Epithelial cell of esophagus (primary cell): ENCODE measurements at regions not wholly inside any gene's neighbourhood (a gene's known extent, or its start where the extent isn't known, plus 50 kb on each side); places are given as distances from the start of the nearest gene placed in this dataset.
A peak's percentile ranks its signal among the peaks of the same experiment; 100 is the strongest.

Experiments
- DNase-seq: peaks from one replicate; pipeline ENCODE4 v3.0.0; 2010; ENCODE audit warnings: low read depth
- H3K4me3 ChIP-seq: 2 replicates; pipeline ENCODE4 v1.5.1; 2011; ENCODE audit warnings: mild to moderate bottlenecking, low read length, control low read depth
- TF ChIP-seq, protein P1 (sequence below): IDR thresholded peaks from 2 replicates; pipeline ENCODE4 v1.5.1; 2011; ENCODE audit warnings: low read depth, mild to moderate bottlenecking, low read length, control low read depth, inconsistent platforms; ENCODE audit not compliant: insufficient read depth; ENCODE audit errors: missing control alignments

DNA sequence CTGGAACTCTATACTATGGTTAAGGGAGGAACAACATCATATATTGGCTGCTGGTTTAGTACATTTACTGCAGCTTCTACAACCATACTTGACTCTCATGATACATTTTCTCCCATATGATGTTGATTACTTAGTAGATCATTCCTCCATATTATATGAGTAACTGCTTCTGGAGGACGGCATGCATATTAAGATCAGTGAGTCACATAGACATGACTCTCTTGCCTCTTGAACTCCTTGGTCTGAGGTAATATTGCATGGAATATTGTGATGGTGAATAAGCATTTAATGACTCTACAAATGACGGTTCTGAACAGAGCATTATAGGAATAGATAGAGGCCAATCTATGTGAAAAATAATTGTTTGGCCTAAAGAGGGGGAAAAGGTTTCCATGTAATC, 418.8 kb upstream of the SPHKAP start:
- DNase-seq: peak; percentile 65
- no peak overlapping the region for H3K4me3 ChIP-seq
- TF ChIP-seq, protein P1, sequence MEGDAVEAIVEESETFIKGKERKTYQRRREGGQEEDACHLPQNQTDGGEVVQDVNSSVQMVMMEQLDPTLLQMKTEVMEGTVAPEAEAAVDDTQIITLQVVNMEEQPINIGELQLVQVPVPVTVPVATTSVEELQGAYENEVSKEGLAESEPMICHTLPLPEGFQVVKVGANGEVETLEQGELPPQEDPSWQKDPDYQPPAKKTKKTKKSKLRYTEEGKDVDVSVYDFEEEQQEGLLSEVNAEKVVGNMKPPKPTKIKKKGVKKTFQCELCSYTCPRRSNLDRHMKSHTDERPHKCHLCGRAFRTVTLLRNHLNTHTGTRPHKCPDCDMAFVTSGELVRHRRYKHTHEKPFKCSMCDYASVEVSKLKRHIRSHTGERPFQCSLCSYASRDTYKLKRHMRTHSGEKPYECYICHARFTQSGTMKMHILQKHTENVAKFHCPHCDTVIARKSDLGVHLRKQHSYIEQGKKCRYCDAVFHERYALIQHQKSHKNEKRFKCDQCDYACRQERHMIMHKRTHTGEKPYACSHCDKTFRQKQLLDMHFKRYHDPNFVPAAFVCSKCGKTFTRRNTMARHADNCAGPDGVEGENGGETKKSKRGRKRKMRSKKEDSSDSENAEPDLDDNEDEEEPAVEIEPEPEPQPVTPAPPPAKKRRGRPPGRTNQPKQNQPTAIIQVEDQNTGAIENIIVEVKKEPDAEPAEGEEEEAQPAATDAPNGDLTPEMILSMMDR: no peak

- H3K4me3 ChIP-seq: no peak overlapping the region
- TF ChIP-seq, protein P1: no peak
- DNase-seq: no peak
Measured at GRCh38 chr2:228599781-228600180, 418.3 kb upstream of the SPHKAP start.

- DNase-seq: no peak
- TF ChIP-seq, protein P1: no peak
- H3K4me3 ChIP-seq: no peak overlapping the region
Measured at GRCh38 chr2:228599297-228599696, 417.8 kb upstream of the SPHKAP start.

DNA sequence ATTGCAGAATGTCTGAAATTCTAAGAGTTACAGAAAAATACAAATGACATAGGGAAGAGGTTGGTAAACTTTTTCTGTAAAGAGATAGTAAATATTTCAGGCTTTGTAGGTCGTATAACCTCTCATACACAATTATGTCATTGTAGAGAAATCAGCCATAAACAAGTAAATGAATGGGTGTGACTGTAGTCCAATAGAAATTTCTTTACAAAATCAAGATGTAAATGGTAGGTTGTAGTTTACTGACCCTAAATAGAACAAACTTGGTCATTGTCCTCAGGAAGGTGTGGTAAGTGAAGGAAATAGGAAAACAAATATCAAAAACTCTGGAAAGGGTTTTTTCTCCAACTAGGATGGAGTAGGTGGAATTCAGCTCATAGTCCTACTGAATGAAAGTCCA, 415.5 kb upstream of the SPHKAP start:
- TF ChIP-seq, protein P1: no peak
- H3K4me3 ChIP-seq: no peak overlapping the region
- no peak for DNase-seq

DNA sequence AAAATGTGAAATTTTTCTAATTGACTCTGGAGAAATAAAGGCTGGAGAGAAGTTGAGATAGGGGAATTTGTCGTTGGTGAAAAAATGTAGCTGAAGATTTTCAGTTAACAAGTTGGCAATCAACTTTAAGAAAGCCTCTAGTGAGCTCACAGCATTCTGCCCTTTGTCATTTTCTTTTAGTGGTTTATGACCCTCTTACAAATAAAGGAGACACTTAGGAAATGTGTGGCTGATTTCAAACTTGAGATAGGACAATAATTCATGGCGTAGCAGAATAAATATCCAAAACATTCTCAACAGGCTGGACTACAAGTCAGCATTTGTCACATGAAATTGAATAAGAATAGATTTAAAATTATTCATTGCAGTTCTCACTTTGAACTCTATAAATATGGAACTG, 412.5 kb upstream of the SPHKAP start:
- H3K4me3 ChIP-seq: no peak overlapping the region
- no peak for DNase-seq
- TF ChIP-seq, protein P1: no peak

- no peak for DNase-seq
- H3K4me3 ChIP-seq: no peak overlapping the region
- TF ChIP-seq, protein P1: no peak
Measured at GRCh38 chr2:228592925-228593324, 411.4 kb upstream of the SPHKAP start.

DNA sequence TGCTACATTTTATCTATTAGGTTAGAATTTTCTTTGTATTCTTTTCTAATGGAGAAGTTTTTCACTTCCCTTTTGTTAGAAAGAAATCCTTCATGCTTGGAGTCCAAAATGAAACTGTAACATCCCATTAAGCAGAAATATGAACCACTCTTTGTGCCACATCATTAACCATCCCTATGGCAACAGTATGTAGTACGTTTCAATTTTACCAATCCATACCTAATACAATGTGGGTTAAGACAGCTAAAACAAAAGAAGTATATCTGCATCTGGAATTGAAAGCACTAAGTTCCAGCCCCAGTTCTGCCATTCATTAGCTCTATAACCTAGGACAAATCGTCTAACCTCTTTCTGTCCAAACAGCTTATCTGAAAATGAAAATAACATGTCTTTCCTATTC, 409.2 kb upstream of the SPHKAP start:
- TF ChIP-seq, protein P1: no peak
- no peak overlapping the region for H3K4me3 ChIP-seq
- no peak for DNase-seq
